SK-MEL-5 (cell line): ENCODE measurements at regions not wholly inside any gene's neighbourhood (a gene's known extent, or its start where the extent isn't known, plus 50 kb on each side); places are given as distances from the start of the nearest gene placed in this dataset.
"Not testable (repeated sequence)": the region's sequence is repeated elsewhere in the genome, so short reads cannot be mapped to it uniquely, and the experiment has no call there.

Experiments used
- DNase-seq: peaks from one replicate; pipeline ENCODE4 v3.0.0-alpha.2; 2016; ENCODE audit warnings: low read depth, low spot score
- in situ Hi-C: cut with HindIII; loops from 2 replicates; pipeline ENCODE4 v1.10.0; 2016; ENCODE audit warnings: low sequenced_read_pairs, high pct_unique_total_duplicates, low pct_unique_long_range_greater_than_20kb

- in situ Hi-C loops = no loop called here
- DNase-seq = no peak
These were observed 86.1 kb upstream of the STMND1 start for GRCh38 chr6:17015551-17016381.

GRCh38 chr6:17015144-17015543, 86.7 kb upstream of the STMND1 start:
- in situ Hi-C loops = no loop called here
- no peak for DNase-seq

GRCh38 chr6:17013701-17014100, 88.1 kb upstream of the STMND1 start:
- DNase-seq = no peak
- in situ Hi-C loops = no loop called here

GRCh38 chr6:17012421-17013225, 89.2 kb upstream of the STMND1 start:
- in situ Hi-C loops = no loop called here

DNA sequence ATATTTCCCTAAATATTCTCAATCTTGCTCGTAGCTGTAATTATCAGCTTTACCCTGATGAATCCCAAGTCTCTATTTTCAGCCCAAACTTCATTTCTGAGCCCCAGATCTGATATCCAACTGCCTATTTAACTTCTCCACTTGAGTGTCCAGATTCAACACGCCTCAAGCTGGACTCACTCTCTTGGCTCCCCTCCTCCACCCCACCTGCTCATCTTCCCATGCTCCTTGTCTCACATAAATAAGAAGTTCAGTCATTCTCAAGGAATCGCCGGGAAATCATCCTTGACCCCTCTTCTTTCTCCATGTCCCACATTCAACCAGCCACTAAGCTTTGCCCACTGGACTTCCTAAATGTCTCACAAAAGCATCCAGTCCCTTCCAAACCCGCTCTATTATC, 89.9 kb upstream of the STMND1 start:
- in situ Hi-C loops = no loop called here
- no peak for DNase-seq

More at GRCh38 chr6:17012421-17013225, 89.2 kb upstream of the STMND1 start:
- peak; percentile 95 for DNase-seq

- DNase-seq = no peak
- in situ Hi-C loops = no loop called here
These were observed 94.1 kb upstream of the STMND1 start for GRCh38 chr6:17007749-17008148.

GRCh38 chr6:17006543-17006942, 95.3 kb upstream of the STMND1 start:
- in situ Hi-C loops = no loop called here
- no peak for DNase-seq

GRCh38 chr6:17004269-17004668, 97.6 kb upstream of the STMND1 start:
- in situ Hi-C loops = no loop called here
- no peak for DNase-seq

DNA sequence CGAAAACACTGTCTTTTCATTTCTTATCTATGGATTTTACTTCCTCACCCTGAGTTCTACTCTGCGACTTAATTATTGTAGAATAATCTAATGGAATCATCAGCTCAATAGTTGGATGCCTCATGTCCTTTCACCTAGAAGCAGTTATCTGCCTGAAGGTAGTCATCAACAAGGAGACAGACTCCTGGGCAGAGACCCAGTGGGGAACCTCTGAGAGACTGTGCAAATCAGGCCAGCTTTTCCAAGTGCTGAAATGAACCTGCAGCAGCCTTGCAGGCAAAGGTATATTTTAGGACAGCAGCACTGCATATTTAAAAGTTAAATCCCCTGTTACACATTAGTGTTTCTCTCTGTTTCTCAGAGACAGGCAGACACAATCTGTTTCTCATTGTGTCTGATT, 99.7 kb upstream of the STMND1 start:
- in situ Hi-C loops = no loop called here
- no peak for DNase-seq

DNA sequence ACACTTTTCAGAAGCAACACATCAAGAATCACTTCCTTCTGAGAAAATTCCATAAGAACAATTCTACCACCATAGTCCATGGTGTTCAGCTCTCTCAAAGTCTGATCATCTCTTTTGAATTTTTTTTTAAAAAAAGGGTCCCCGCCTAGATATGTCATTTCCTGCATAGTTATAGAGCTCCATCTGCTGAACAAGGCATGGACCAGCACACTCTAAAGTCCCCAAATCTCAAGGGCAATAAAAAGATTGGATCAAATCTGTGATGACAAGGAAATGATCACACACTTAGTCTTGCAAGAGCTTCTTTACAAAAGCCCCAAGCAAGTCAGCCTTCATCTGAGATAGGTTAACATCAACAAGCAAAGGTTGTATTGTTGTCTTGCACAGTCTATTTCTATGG, 100.7 kb upstream of the STMND1 start:
- DNase-seq = peak; percentile 51
- in situ Hi-C loops = no loop called here

DNA sequence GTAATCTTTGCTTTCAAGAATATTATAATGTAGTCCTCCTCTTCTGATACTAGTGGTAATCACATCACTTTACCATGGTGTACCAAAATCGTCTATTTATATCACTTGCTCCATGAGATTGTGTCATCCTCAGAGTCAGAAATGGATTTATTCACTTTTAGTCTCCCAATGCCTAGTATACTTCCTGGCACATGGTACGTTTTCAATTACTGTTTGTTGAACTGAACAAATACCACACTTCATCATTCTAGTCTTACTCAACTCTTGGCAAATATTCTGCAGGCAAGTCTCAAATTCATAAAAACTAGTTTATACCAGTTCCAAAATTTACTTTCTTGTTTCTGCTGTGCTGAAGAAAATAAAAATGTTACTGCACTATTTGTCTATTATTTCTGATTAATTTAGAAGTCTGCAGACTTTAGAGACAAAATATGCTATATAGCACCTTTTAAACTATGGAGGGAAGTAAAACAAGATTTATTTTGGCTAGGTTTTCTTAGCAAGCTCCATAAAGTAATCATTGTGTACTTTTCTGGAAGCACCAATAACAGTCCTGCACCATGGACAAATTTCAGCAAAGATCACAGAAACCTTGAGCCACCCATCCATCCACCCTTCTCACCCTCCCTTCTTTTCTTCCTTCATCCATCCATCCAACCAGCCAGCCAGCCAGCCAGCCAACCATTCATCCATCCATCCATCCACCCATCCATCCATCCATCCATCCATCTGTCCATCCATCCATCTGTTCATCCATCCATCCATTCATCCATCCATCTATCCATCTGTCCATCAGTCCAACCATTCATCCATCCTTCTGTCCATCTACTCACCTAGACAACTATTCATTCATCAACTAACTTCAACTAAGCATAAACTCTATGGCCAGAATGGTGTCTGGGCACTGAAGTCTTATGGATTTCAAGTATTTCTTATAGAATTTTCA, 102.1 kb upstream of the STMND1 start:
- in situ Hi-C loops = no loop called here
- peak; percentile 44 for DNase-seq

DNA sequence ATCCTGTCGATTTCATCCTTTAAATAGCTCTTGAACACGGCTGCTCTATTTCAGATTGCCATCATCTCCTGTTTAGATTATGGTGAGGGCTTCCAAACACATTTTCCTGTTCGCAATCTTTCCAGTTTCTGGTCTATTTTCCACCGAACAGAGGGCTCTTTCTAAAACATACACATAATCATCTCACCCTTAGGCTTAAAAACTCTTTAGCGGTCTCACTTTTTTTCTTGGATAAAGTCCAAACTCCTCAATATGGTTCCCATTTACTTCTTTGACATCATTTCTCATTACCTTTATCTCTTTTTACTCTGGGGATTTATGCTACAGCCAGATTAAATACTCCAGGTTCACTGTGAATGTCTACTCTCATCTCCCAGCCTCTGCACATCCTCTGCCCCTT, 103.4 kb upstream of the STMND1 start:
- no peak for DNase-seq
- in situ Hi-C loops = no loop called here

DNA sequence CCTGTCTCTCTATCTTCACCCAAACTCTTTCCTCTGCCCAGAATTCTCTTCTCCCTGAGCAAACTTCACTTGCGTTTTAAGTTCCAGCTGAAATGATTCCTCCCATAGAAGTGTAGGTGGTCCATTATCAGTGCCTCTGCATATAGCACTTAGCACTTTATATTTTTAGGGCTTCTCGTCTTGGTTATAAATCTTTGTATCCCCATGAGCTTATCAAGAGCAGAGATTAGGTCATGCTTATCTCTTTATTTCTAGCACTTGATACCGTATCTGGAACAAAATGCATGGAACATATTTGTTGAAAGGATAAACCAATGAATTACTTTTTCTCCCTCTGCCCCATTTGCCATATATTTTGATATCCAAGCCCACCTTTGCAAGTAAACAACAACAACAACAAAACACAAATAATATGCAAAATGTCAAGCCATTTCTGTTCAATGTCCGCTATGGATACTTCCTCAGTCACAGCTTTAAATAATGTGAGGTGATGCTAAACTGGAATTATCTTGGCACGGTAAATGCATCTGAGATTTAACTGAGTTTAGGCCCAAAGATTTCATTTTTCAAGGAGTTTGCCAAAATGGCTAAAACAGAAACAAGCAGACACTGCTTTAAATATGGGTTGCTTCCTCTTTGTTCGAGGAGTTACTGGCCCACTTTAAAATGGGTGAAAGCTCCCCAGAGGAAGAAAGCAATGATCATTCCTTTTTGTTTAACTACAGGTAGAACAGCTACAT, 106.2 kb upstream of the STMND1 start:
- in situ Hi-C loops = no loop called here
- no peak for DNase-seq

GRCh38 chr6:16993396-16993795, 108.5 kb upstream of the STMND1 start:
- no peak for DNase-seq
- in situ Hi-C loops = no loop called here

DNA sequence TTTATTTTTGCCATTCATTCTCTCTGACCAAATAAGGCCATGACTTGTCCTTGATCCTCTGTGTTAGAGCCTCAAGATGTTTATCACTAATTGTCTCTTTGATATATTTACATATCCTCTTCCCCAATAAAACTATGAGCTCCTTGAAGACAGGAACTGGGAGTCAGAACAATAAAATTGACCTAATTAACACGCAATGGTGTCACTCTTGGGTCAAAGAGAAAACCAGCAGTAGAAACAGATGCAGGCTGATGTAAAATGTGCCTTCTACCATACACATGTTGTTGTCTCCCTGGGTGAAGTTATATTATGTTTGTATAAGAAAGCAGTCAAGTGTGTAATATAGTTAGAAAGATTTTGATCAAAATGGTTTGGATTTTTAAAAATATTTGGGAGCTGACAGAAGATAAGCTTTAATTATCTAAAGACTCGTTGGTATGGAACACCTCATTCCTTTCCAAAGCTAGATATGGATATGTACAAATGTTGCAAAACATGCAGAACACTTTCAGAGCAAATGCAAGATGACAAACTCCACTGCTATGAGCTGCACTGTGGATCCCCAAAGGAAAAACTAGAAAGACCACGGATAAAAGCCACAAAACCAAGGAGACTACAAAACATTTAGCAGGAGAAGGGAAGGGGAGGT, 109.7 kb upstream of the STMND1 start:
- in situ Hi-C loops = no loop called here
- no peak for DNase-seq

DNA sequence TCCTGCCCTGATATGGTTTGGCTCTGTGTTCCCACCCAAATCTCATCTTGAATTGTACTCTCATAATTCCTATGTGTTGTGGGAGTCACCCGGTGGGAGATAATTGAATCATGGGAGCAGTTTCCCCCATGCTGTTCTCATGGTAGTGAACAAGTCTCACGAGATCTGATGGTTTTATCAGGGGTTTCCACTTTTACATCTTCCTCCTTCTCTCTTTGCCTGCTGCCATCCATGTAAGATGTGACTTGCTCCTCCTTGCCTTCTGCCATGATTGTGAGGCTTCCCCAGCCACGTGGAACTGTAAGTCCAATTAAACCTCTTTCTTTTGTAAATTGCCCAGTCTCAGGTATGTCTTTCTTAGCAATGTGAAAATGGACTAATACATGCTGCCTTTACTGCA, 111.9 kb upstream of the STMND1 start:
- in situ Hi-C loops, DNase-seq: not testable (repeated sequence)

GRCh38 chr6:16989382-16989781, 112.5 kb upstream of the STMND1 start:
- DNase-seq = peak; percentile 53
- in situ Hi-C loops = no loop called here
